ENCODE measurements at regions not wholly inside any gene's neighbourhood (a gene's known extent, or its start where the extent isn't known, plus 50 kb on each side); places are given as distances from the start of the nearest gene placed in this dataset.
"Not testable (repeated sequence)": the region's sequence is repeated elsewhere in the genome, so short reads cannot be mapped to it uniquely, and the experiment has no call there.

DNA sequence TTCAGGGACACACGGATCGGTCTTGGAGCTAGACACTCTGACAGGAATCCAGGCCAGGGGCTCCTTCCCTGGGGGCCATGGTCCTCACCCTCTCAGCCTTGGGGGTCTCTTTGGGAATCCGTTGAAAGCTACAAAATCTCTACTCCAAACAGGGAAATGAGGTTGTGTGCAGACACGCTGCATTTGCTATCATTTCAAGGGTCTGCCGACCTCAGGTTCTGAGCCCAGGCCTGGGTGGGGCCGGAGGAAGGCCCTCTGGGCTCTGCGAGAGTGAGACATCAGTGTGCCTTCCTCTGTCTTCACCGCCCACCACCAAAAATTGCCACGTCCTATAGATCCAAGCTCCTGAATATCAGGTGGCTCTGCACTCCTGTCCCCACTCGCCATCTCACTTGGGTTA, 74.4 kb upstream of the FGF3 start:
- H3K27ac ChIP-seq: no peak overlapping the region
- TF ChIP-seq, protein P1, sequence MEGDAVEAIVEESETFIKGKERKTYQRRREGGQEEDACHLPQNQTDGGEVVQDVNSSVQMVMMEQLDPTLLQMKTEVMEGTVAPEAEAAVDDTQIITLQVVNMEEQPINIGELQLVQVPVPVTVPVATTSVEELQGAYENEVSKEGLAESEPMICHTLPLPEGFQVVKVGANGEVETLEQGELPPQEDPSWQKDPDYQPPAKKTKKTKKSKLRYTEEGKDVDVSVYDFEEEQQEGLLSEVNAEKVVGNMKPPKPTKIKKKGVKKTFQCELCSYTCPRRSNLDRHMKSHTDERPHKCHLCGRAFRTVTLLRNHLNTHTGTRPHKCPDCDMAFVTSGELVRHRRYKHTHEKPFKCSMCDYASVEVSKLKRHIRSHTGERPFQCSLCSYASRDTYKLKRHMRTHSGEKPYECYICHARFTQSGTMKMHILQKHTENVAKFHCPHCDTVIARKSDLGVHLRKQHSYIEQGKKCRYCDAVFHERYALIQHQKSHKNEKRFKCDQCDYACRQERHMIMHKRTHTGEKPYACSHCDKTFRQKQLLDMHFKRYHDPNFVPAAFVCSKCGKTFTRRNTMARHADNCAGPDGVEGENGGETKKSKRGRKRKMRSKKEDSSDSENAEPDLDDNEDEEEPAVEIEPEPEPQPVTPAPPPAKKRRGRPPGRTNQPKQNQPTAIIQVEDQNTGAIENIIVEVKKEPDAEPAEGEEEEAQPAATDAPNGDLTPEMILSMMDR (conservative IDR thresholded peaks at IDR 0.05): no peak

- TF ChIP-seq, protein P1 (conservative IDR thresholded peaks at IDR 0.05): no peak
- H3K27ac ChIP-seq: no peak overlapping the region
Observed at GRCh38 chr11:69894181-69894611, 75.0 kb upstream of the FGF3 start.

- TF ChIP-seq, protein P1 (conservative IDR thresholded peaks at IDR 0.05): no peak
- H3K27ac ChIP-seq: no peak overlapping the region
Observed at GRCh38 chr11:69894648-69895047, 75.4 kb upstream of the FGF3 start.

- H3K27ac ChIP-seq: no peak overlapping the region
- TF ChIP-seq, protein P1 (conservative IDR thresholded peaks at IDR 0.05): no peak
Observed at GRCh38 chr11:69896250-69896649, 77.0 kb upstream of the FGF3 start.

GRCh38 chr11:69898123-69898522, 78.9 kb upstream of the FGF3 start:
- TF ChIP-seq, protein P1 (conservative IDR thresholded peaks at IDR 0.05): no peak
- no peak overlapping the region for H3K27ac ChIP-seq

GRCh38 chr11:69899957-69900821, 81.0 kb upstream of the FGF3 start:
- TF ChIP-seq, protein P1 (conservative IDR thresholded peaks at IDR 0.05): no peak
- H3K27ac ChIP-seq: no peak overlapping the region

DNA sequence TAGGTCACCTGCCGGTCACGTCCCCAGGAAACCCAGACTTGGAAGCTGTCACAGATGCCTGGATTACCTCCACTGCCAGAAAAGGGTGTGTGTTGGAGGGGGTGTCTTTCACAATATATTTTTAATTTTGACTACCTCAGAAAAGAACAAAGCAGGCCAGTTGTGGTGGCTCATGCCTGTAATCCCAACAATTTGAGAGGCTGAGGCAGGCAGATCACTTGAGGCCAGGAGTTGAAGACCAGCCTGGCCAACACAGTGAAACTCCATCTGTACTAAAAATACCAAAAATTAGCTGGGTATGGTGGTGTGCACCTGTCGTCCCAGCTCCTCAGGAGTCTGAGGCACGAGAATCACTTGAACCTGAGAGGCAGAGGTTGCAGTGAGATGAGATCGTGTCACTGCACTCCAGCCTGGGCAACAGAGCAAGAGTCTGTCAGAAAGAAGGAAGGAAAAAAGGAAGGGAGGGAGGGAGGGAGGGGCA, 81.6 kb upstream of the FGF3 start:
- H3K27ac ChIP-seq: not testable (repeated sequence)

DNA sequence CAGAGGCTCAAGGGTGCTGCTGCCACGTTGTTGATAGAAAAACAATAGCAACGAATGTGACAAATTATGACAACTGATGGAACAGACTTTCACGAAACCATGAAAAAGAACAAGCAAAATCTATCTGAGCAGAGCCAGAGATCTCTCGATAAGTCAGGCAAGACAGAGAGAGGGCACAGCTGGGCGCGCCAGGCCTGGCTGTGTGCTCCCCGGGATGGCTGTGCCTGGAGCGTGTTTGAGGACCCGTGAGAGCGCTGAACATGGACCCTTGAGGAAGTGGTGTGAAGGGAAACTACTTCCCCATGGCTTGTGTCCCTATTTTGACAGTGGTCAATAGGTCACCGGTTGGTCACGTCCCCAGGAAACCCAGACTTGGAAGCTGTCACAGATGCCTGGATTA, 83.1 kb upstream of the FGF3 start:
- no peak overlapping the region for H3K27ac ChIP-seq
- TF ChIP-seq, protein P1 (conservative IDR thresholded peaks at IDR 0.05): no peak

All from VCaP (cell line).